PC-9 (cell line): ENCODE measurements at regions not wholly inside any gene's neighbourhood (a gene's known extent, or its start where the extent isn't known, plus 50 kb on each side); places are given as distances from the start of the nearest gene placed in this dataset.
"Not testable (repeated sequence)": the region's sequence is repeated elsewhere in the genome, so short reads cannot be mapped to it uniquely, and the experiment has no call there.

Experiments
- BruUV-seq: library from RNA; stranded (reverse); fragments of 400-500 nt; replicated peaks from 2 replicates; lab custom pipeline; 2021; lab: Mats Ljungman, UMichigan
- CTCF ChIA-PET: fragments of 300-600 bp; sonication (Branson Sonifier 250); formaldehyde crosslinking; loops from one replicate; lab custom pipeline; 2022; ENCODE audit warnings: antibody characterized with exemption; lab: Charles Lee
- POLR2A ChIA-PET: fragments of 300-600 bp; sonication (Branson Sonifier 250); formaldehyde crosslinking; loops from one replicate; lab custom pipeline; 2022; ENCODE audit warnings: antibody characterized with exemption; ENCODE audit not compliant: unreplicated experiment; lab: Charles Lee
- DNase-seq, 2 experiments: peaks; one replicate each; pipeline versions ENCODE4 v3.0.0 to v3.0.0-alpha.2; 2015 to 2022; ENCODE audit warnings: mixed read lengths in 1 of 2
- H2AFZ ChIP-seq: fragments of 200-600 bp; sonication (generic); 2 replicates; pipeline ENCODE4 v1.8.1; 2017; ENCODE audit warnings: antibody characterized with exemption
- H3F3A ChIP-seq: fragments of 200-600 bp; sonication (generic); 2 replicates; pipeline ENCODE4 v1.8.1; 2017; ENCODE audit warnings: antibody characterized with exemption, mild to moderate bottlenecking, low read depth; ENCODE audit not compliant: insufficient read depth
- H3K27ac ChIP-seq: fragments of 200-600 bp; sonication (generic); 2 replicates; pipeline ENCODE4 v1.6.1; 2016; ENCODE audit warnings: mixed run types
- H3K27me3 ChIP-seq: fragments of 200-600 bp; sonication (generic); 2 replicates; pipeline ENCODE4 v1.6.1; 2016; ENCODE audit warnings: low read depth, mixed run types; ENCODE audit not compliant: insufficient read depth
- H3K36me3 ChIP-seq: fragments of 200-600 bp; sonication (generic); 2 replicates; pipeline ENCODE4 v1.6.1; 2016; ENCODE audit warnings: low read depth, mixed run types
- H3K4me1 ChIP-seq: fragments of 200-600 bp; sonication (generic); replicated peaks from 2 replicates; pipeline ENCODE4 v1.6.1; 2016; ENCODE audit warnings: mixed run types; ENCODE audit not compliant: insufficient read depth
- H3K4me2 ChIP-seq: fragments of 200-600 bp; sonication (generic); 2 replicates; pipeline ENCODE4 v1.6.1; 2017; ENCODE audit warnings: mixed run types
- H3K4me3 ChIP-seq: fragments of 200-600 bp; sonication (generic); 2 replicates; pipeline ENCODE4 v1.6.1; 2016; ENCODE audit warnings: mixed run types
- H3K79me2 ChIP-seq: fragments of 200-600 bp; sonication (generic); 2 replicates; pipeline ENCODE4 v1.6.1; 2017; ENCODE audit warnings: low read depth, mixed run types
- H3K9me2 ChIP-seq: fragments of 200-600 bp; sonication (generic); 2 replicates; pipeline ENCODE4 v1.8.1; 2017; ENCODE audit warnings: mild to moderate bottlenecking; ENCODE audit not compliant: insufficient read depth
- H3K9me3 ChIP-seq: fragments of 200-600 bp; sonication (generic); 2 replicates; pipeline ENCODE4 v1.8.1; 2016; ENCODE audit warnings: low read depth; ENCODE audit not compliant: insufficient read depth
- H4K20me1 ChIP-seq: fragments of 200-600 bp; sonication (generic); 2 replicates; pipeline ENCODE4 v1.8.1; 2017; ENCODE audit not compliant: insufficient read depth
- intact Hi-C: fragments of 100-400 bp; cut with micrococcal nuclease; formaldehyde crosslinking; loops from one replicate; pipeline ENCODE4 v1.10.0; 2022; ENCODE audit not compliant: unreplicated experiment
- TF ChIP-seq, protein P1 (sequence below): fragments of 200-600 bp; sonication (generic); conservative IDR thresholded peaks from 2 replicates; pipeline ENCODE4 v1.6.1; 2017; ENCODE audit warnings: mixed run types, antibody characterized with exemption, mild to moderate bottlenecking, moderate library complexity

DNA sequence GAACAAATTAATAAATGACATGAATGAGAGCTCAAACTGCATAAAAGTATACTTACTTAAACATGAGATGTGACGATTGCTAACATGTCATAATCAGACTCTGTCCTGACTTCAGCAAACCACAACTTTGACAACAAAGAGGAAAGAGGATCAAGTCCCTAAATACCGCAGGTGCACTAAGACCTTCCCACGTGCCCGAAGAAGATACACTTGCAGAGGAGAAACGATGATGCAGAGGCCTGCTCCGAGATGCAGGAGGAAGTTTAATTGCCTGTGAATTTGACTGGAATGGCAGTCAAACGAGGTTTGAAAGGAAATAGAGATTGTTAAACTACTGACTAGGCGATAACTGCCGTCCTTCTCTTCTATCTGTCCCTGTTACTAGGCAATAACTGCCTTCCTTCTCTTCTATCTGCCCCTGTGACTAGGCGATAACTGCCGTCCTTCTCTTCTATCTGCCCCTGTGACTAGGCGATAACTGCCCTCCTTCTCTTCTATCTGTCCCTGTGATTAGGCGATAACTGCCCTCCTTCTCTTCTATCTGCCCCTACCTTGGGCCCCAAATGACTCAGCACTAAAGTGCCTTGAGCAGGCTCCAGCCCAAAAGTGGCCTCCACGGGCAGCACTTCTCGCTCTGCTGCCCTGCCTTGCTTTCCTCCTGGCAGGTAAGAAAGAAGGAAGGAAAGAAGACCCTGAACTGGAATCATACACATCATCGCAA lies 2226.0 kb upstream of the DEFB115 start:
- POLR2A ChIA-PET, H3K27me3 ChIP-seq, intact Hi-C loops, BruUV-seq, H4K20me1 ChIP-seq, H3K4me2 ChIP-seq, H3K36me3 ChIP-seq, H3F3A ChIP-seq, H3K9me3 ChIP-seq, CTCF ChIA-PET, H3K4me1 ChIP-seq, H3K79me2 ChIP-seq, H2AFZ ChIP-seq, H3K4me3 ChIP-seq, DNase-seq, H3K27ac ChIP-seq, H3K9me2 ChIP-seq: not testable (repeated sequence)

DNA sequence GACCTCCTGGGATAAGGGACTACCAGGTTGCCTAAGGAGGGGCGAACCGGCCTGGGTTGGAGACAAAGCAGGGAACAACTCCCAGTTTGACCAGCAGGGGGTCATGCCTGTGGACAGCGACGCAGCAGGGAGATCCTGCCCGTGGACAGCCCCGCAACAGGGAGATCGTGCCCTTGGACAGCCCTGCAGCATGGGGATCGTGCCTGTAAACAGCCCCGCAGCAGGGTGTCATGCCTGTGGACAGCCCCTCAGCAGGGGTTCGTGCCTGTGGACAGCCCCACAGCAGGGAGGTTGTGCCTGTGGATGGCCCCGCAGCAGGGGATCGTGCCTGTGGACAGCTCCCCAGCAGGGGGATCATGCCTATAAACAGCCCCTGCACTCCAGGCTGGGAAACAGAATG lies 2213.2 kb upstream of the DEFB115 start:
- BruUV-seq, H3K4me2 ChIP-seq, H3K79me2 ChIP-seq, DNase-seq, H4K20me1 ChIP-seq, intact Hi-C loops, H3K36me3 ChIP-seq, CTCF ChIA-PET, H3K9me2 ChIP-seq, H3K4me3 ChIP-seq, H3K4me1 ChIP-seq, H3K27ac ChIP-seq, POLR2A ChIA-PET, H2AFZ ChIP-seq, H3F3A ChIP-seq, H3K9me3 ChIP-seq: not testable (repeated sequence)
- peaks cover 26% of the 10 kb centered on the region; the same call in 1 of the 2 replicates for H3K27me3 ChIP-seq
- TF ChIP-seq, protein P1, sequence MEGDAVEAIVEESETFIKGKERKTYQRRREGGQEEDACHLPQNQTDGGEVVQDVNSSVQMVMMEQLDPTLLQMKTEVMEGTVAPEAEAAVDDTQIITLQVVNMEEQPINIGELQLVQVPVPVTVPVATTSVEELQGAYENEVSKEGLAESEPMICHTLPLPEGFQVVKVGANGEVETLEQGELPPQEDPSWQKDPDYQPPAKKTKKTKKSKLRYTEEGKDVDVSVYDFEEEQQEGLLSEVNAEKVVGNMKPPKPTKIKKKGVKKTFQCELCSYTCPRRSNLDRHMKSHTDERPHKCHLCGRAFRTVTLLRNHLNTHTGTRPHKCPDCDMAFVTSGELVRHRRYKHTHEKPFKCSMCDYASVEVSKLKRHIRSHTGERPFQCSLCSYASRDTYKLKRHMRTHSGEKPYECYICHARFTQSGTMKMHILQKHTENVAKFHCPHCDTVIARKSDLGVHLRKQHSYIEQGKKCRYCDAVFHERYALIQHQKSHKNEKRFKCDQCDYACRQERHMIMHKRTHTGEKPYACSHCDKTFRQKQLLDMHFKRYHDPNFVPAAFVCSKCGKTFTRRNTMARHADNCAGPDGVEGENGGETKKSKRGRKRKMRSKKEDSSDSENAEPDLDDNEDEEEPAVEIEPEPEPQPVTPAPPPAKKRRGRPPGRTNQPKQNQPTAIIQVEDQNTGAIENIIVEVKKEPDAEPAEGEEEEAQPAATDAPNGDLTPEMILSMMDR: peak; percentile 57

GRCh38 chr20:29050008-29050606 lies 2207.4 kb upstream of the DEFB115 start:
- H4K20me1 ChIP-seq, H3K27ac ChIP-seq, H3K9me2 ChIP-seq, H3K4me1 ChIP-seq, H3K4me2 ChIP-seq, H3K9me3 ChIP-seq, CTCF ChIA-PET, H3F3A ChIP-seq, H3K4me3 ChIP-seq, H3K79me2 ChIP-seq, intact Hi-C loops, H3K36me3 ChIP-seq, H2AFZ ChIP-seq, POLR2A ChIA-PET, BruUV-seq: not testable (repeated sequence)
- TF ChIP-seq, protein P1: peak; percentile 74
- DNase-seq: peak; percentile 22 to 41
- H3K27me3 ChIP-seq: peaks cover 12% of the 10 kb centered on the region; the same call in 1 of the 2 replicates
